HL-60 (cell line): ENCODE measurements at regions not wholly inside any gene's neighbourhood (a gene's known extent, or its start where the extent isn't known, plus 50 kb on each side); places are given as distances from the start of the nearest gene placed in this dataset.

Experiments
- DNase-seq, 2 experiments: peaks; one replicate each; pipeline ENCODE4 v3.0.0-alpha.2; 2010 to 2020; ENCODE audit warnings: low read depth in 1 of 2, low spot score in 1 of 2
- H3K27ac ChIP-seq: fragments of 250-450 bp; sonication (Bioruptor Pico); replicated peaks from 2 replicates; pipeline ENCODE4 v1.5.1; 2020; ENCODE audit warnings: mild to moderate bottlenecking, moderate library complexity
- H3K27me3 ChIP-seq: fragments of 250-450 bp; sonication (Bioruptor Pico); 2 replicates; pipeline ENCODE4 v1.5.1; 2021; ENCODE audit warnings: mild to moderate bottlenecking, moderate library complexity; ENCODE audit not compliant: insufficient read depth, poor library complexity, severe bottlenecking
- H3K4me3 ChIP-seq: replicated peaks from 2 replicates; pipeline ENCODE4 v1.5.1; 2011; ENCODE audit warnings: mild to moderate bottlenecking, control low read depth, low read length; ENCODE audit not compliant: insufficient read depth
- GABPA ChIP-seq: IDR thresholded peaks from 2 replicates; pipeline ENCODE4 v1.6.1; 2012; ENCODE audit warnings: low read depth
- POLR2AphosphoS5 ChIP-seq: IDR thresholded peaks from 2 replicates; pipeline ENCODE4 v1.6.1; 2012; ENCODE audit warnings: low read depth
- SPI1 ChIP-seq: IDR thresholded peaks from 2 replicates; pipeline ENCODE4 v1.6.1; 2012; ENCODE audit warnings: low read depth, mild to moderate bottlenecking, borderline replicate concordance
- TF ChIP-seq, protein P1 (sequence below): IDR thresholded peaks from 2 replicates; pipeline ENCODE4 v1.6.1; 2012; ENCODE audit warnings: low read depth; ENCODE audit not compliant: insufficient replicate concordance
- TF ChIP-seq, protein P2 (sequence below): IDR thresholded peaks from one replicate; pipeline ENCODE4 v1.5.1; 2011; ENCODE audit warnings: low read length, control low read depth, inconsistent platforms; ENCODE audit not compliant: insufficient read depth

DNA sequence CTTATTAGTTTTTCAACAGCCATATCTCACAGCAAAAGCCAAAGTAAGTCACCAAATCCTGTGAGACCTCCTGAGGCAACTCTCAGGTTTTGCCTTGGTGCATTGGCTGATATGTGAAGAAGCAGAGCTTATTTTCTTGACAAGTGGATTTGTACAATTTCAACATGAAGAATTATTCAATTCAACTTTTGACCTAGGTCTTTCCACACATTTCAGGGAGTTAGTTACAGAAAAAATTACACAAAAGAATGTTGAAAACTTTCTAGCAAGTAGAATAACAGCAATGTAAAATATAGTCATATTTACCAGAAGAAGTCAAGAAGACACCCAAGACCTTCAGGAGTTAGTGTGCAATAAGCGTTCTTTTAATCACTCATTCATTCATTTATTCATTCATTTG, 62.4 kb upstream of the ADRB2 start:
- Histone ChIP-seq H3K27ac (peak overlapping the region; percentile 10; the same call in 1 of the 2 replicates), H3K27me3 (no peaks in the 10 kb centered on the region), H3K4me3 (no peak overlapping the region)
- peak in 1 of 2 experiments; percentile 47 for DNase-seq
- TF ChIP-seq SPI1 (no peak), GABPA (no peak), POLR2AphosphoS5 (no peak)
- TF ChIP-seq, protein P1, sequence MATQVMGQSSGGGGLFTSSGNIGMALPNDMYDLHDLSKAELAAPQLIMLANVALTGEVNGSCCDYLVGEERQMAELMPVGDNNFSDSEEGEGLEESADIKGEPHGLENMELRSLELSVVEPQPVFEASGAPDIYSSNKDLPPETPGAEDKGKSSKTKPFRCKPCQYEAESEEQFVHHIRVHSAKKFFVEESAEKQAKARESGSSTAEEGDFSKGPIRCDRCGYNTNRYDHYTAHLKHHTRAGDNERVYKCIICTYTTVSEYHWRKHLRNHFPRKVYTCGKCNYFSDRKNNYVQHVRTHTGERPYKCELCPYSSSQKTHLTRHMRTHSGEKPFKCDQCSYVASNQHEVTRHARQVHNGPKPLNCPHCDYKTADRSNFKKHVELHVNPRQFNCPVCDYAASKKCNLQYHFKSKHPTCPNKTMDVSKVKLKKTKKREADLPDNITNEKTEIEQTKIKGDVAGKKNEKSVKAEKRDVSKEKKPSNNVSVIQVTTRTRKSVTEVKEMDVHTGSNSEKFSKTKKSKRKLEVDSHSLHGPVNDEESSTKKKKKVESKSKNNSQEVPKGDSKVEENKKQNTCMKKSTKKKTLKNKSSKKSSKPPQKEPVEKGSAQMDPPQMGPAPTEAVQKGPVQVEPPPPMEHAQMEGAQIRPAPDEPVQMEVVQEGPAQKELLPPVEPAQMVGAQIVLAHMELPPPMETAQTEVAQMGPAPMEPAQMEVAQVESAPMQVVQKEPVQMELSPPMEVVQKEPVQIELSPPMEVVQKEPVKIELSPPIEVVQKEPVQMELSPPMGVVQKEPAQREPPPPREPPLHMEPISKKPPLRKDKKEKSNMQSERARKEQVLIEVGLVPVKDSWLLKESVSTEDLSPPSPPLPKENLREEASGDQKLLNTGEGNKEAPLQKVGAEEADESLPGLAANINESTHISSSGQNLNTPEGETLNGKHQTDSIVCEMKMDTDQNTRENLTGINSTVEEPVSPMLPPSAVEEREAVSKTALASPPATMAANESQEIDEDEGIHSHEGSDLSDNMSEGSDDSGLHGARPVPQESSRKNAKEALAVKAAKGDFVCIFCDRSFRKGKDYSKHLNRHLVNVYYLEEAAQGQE = no peak
- TF ChIP-seq, protein P2, sequence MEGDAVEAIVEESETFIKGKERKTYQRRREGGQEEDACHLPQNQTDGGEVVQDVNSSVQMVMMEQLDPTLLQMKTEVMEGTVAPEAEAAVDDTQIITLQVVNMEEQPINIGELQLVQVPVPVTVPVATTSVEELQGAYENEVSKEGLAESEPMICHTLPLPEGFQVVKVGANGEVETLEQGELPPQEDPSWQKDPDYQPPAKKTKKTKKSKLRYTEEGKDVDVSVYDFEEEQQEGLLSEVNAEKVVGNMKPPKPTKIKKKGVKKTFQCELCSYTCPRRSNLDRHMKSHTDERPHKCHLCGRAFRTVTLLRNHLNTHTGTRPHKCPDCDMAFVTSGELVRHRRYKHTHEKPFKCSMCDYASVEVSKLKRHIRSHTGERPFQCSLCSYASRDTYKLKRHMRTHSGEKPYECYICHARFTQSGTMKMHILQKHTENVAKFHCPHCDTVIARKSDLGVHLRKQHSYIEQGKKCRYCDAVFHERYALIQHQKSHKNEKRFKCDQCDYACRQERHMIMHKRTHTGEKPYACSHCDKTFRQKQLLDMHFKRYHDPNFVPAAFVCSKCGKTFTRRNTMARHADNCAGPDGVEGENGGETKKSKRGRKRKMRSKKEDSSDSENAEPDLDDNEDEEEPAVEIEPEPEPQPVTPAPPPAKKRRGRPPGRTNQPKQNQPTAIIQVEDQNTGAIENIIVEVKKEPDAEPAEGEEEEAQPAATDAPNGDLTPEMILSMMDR = no peak

DNA sequence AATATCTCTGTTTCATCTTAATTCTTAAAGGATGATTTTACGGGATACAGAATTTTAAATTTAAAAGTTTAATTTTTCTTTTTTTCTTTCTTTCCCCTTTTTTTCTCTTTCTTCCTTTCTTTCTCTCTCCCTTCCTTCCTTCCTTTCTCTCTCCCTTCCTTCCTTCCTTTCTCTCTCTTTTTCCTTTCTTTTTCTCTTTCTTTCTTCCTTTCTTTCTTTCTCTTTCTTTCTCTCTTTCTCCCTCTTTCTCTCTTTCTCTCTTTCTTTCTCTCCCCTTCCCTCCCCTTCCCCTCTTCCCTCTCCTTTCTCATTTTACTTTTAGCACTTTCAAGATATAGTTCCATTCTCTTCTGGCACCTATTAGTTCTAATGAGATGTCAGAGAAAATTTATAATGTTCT, 61.4 kb upstream of the ADRB2 start:
- DNase-seq = no peak
- TF ChIP-seq SPI1 = no peak
- TF ChIP-seq, protein P1 = no peak
- no peaks in the 10 kb centered on the region for H3K27me3 ChIP-seq
- H3K4me3 ChIP-seq = no peak overlapping the region
- no peak overlapping the region for H3K27ac ChIP-seq

DNA sequence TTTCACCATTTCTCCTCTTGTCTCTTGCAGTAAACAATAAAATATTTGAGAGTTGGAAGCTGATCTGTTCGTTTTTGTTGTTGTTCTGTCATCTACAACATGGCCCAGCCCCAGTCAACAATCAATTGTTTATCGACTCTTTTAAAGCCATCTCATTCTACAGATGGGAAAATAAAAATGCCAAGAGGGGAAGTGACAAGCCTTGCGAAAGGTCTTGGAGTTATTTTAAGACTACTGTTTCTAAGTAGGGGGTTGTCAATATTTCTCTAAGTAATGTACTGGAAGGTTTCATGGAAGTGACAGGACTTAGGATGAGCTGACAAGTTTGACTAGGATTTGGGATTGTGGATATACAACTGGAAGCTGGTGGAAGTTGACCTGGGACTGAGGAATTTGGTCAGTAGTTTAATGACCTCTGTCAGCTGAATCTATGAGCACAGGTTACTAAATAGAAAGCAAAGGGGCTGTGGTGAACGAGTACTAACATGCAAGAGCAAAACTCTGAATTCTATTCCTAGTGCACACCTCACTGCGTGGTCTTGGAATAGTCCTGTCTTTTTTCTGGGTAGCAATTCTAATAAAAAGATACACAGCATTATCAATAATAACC, 57.5 kb upstream of the ADRB2 start:
- Histone ChIP-seq H3K27ac (peak overlapping the region; percentile 56), H3K27me3 (no peaks in the 10 kb centered on the region), H3K4me3 (no peak overlapping the region)
- DNase-seq = peak in 1 of 2 experiments; percentile 42
- TF ChIP-seq, protein P1 = no peak
- TF ChIP-seq SPI1 = peak; percentile 91

DNA sequence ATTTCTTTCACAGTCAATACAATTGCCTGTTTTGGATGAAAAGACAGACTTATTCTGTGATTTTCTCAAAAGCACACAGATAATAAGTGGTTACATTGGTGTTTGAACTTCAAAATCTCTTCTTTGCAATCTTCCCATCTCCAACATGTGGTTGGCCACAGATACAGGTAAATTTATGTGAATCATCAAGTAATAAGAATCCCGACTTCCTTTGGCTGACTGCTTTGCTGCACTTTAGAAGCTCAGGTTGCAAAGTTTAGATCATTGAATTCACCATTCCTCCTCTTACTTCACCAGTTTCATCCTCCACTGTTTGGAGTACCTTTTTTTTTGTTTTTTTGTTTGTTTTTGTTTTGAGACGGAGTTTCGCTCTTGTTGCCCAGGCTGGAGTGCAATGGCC, 56.5 kb upstream of the ADRB2 start:
- Histone ChIP-seq H3K27ac (no peak overlapping the region), H3K27me3 (no peaks in the 10 kb centered on the region), H3K4me3 (no peak overlapping the region)
- TF ChIP-seq POLR2AphosphoS5 = no peak
- TF ChIP-seq, protein P1 = no peak
- no peak for TF ChIP-seq SPI1
- TF ChIP-seq GABPA = no peak
- TF ChIP-seq, protein P2 = no peak
- no peak for DNase-seq
